SK-N-SH (cell line): ENCODE measurements at regions not wholly inside any gene's neighbourhood (a gene's known extent, or its start where the extent isn't known, plus 50 kb on each side); places are given as distances from the start of the nearest gene placed in this dataset.

Experiments used
- CTCF ChIP-seq: fragments of 200-600 bp; sonication (generic); IDR thresholded peaks from 2 replicates; pipeline ENCODE4 v1.6.1; 2017; ENCODE audit warnings: antibody characterized with exemption, mild to moderate bottlenecking, moderate library complexity
- NFIC ChIP-seq: IDR thresholded peaks from 2 replicates; pipeline ENCODE4 v1.4.0; 2012; ENCODE audit warnings: borderline replicate concordance
- REST ChIP-seq: IDR thresholded peaks from 2 replicates; pipeline ENCODE4 v1.6.1; 2012; ENCODE audit warnings: mild to moderate bottlenecking, low read depth, low read length, moderate library complexity
- TF ChIP-seq, protein P1 (sequence below): IDR thresholded peaks from 2 replicates; pipeline ENCODE4 v1.4.0; 2012; ENCODE audit warnings: low read depth, borderline replicate concordance

DNA sequence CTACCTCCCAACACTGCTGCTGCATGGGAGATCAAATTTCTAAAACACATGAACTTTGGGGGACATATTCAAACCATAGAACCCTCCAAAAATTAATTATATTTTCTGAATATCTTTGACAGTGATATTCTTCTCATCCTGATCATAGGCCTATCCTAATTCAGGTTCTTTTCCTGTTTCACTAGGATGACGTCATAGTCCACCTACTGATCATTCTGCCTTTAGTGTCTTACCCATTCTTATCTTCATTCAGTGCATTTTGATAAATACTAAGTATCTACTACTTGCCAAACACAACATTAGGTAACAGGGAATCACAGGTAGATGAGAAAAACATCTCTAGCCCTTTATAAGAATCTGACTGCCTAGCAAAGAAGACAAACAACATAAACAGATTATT, 179.1 kb upstream of the PRLR start:
- TF ChIP-seq CTCF (no peak), NFIC (no peak), REST (no peak)
- TF ChIP-seq, protein P1, sequence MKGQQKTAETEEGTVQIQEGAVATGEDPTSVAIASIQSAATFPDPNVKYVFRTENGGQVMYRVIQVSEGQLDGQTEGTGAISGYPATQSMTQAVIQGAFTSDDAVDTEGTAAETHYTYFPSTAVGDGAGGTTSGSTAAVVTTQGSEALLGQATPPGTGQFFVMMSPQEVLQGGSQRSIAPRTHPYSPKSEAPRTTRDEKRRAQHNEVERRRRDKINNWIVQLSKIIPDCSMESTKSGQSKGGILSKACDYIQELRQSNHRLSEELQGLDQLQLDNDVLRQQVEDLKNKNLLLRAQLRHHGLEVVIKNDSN: no peak
